Heart right ventricle (tissue), 16 donors: ENCODE measurements at regions not wholly inside any gene's neighbourhood (a gene's known extent, or its start where the extent isn't known, plus 50 kb on each side); places are given as distances from the start of the nearest gene placed in this dataset.
A peak's percentile ranks its signal among the peaks of the same experiment; 100 is the strongest.

Experiments
- ATAC-seq, 8 donors: fragments of 200-7000 bp; cut with Tn5 transposase; one replicate each; pipeline ENCODE4 v1.9.1; 2020; ENCODE audit warnings: mild to moderate bottlenecking in 8 of 8, moderate library complexity in 8 of 8, moderate number of reproducible peaks in 1 of 8
- DNase-seq, 2 donors: peaks; one replicate each; pipeline ENCODE4 v3.0.0-alpha.2; 2020
- H3K27ac ChIP-seq, 10 donors: fragments of 200-600 bp; sonication (generic) in 2 of 10; one replicate each; pipeline versions ENCODE4 v1.5.0 to v1.8.0; 2020 to 2022; ENCODE audit warnings: mild to moderate bottlenecking in 3 of 10
- H3K27me3 ChIP-seq, 7 donors: fragments of 200-600 bp; one replicate each; pipeline ENCODE4 v1.8.0; 2021 to 2022; ENCODE audit warnings: mild to moderate bottlenecking in 2 of 7
- H3K36me3 ChIP-seq, 9 donors: fragments of 200-600 bp; sonication (generic) in 1 of 9; one replicate each; pipeline versions ENCODE4 v1.5.0 to v1.8.0; 2020 to 2022; ENCODE audit warnings: mild to moderate bottlenecking in 2 of 9
- H3K4me1 ChIP-seq, 9 donors: fragments of 200-600 bp; sonication (generic) in 1 of 9; one replicate each; pipeline versions ENCODE4 v1.5.0 to v1.8.0; 2020 to 2022; ENCODE audit warnings: mild to moderate bottlenecking in 4 of 9
- H3K4me3 ChIP-seq, 10 donors: fragments of 200-600 bp; sonication (generic) in 2 of 10; one replicate each; pipeline versions ENCODE4 v1.5.0 to v1.8.0; 2020 to 2022; ENCODE audit warnings: mild to moderate bottlenecking in 7 of 10, moderate library complexity in 2 of 10
- H3K9me3 ChIP-seq, 11 donors: fragments of 200-600 bp in 10 of 11; sonication (generic) in 2 of 11; one replicate each; pipeline versions ENCODE4 v1.5.0 to v1.8.0; 2013 to 2022; ENCODE audit warnings: mild to moderate bottlenecking in 2 of 11, control low read depth in 1 of 11, moderate library complexity in 1 of 11
- CTCF ChIP-seq, 9 donors: fragments of 200-600 bp; sonication (generic) in 2 of 9; IDR thresholded peaks; one replicate each; pipeline versions ENCODE4 v1.5.0 to v1.8.0; 2021 to 2022; ENCODE audit warnings: antibody characterized with exemption in 9 of 9, mild to moderate bottlenecking in 5 of 9, moderate library complexity in 1 of 9
- WGBS, 2 donors: extraction: QIAGEN DNeasy Blood & Tissue Kit; methylation state at CpG; one replicate each; pipeline ENCODE4 v1.1.7; 2013; ENCODE audit warnings: inconsistent platforms in 1 of 2; 5-methylcytosine and 5-hydroxymethylcytosine counted together
- intact Hi-C, 10 donors: fragments of 100-400 bp; cut with DNase I; formaldehyde crosslinking; loops; one replicate each; pipeline versions ENCODE4 v1.11.1 to v1.14.2; 2022
- donor health status: Arrhythmogenic right ventricular cardiomyopathy.
- donor health status: ischemic (EF 13 %, LVEDD 7.1; RV severe dilation, severe dysfunction).
- donor health status: healthy with polysubstance abuse.
- donor health status: DM: no; HTN: yes; CAD: no.
- donor health status: DM: no; HTN: no; CAD: no.
- donor health status: ischemic (EF 25% LVEDD 6.9; RV normal size, moderate dysfunction).
- donor health status: ischemic (EF 25% LVEDD 5.7; RV mildly dilated, moderate dysfunction).
- donor health status: healthy.
- donor health status: DM: yes; HTN: yes; CAD: no.
- donor health status: Ischemic cardiomyopathy.
- donor health status: ischemic (EF 35%, LVEDD 5.7; RV mildly dilated, moderate dysfunction).
- donor health status: nonischemic (EF 11% LVEDD 7.7; RV severe dilation, severe dysfunction).
- donor health status: DM: yes; HTN: yes; CAD: no.
- donor health status: PGD.
- donor health status: ischemic (EF 29% LVEDD 5.4; RV normal size, mild dysfunction).
- donor health status: nonischemic (EF 23%, LVEDD 6.1; RV moderate dilation, normal function).

GRCh38 chr22:47540011-47540410, 777.6 kb downstream of the TBC1D22A start:
- Histone ChIP-seq H3K4me3 (no peak overlapping the region), H3K27ac (no peak overlapping the region), H3K27me3 (peaks cover 0 to 4% (median 0%) of the 10 kb centered on the region in 7 donors), H3K9me3 (peaks cover 0 to 14% (median 0%) of the 10 kb centered on the region in 11 donors), H3K4me1 (peaks cover 0 to under 1% (median 0%) of the 10 kb centered on the region in 9 donors), H3K36me3 (no peaks in the 10 kb centered on the region)
- ATAC-seq, result no peak
- DNase-seq, result no peak
- no peak for TF ChIP-seq CTCF (IDR thresholded peaks at IDR 0.05)
- intact Hi-C loops, result no loop called here
- 58 to 69% methylated on average over 4 of the region's 4 CpGs for WGBS, 2 donors

- ATAC-seq, result no peak
- WGBS, 2 donors, result 90 to 96% methylated on average over 12 of the region's 12 CpGs
- peaks cover 0 to 5% (median 0%) of the 10 kb centered on the region in 9 donors for H3K4me1 ChIP-seq
- peaks cover 0 to 14% (median 0%) of the 10 kb centered on the region in 11 donors for H3K9me3 ChIP-seq
- no peaks in the 10 kb centered on the region for H3K36me3 ChIP-seq
- intact Hi-C loops, result no loop called here
- no peak overlapping the region for H3K4me3 ChIP-seq
- no peak for TF ChIP-seq CTCF (IDR thresholded peaks at IDR 0.05)
- H3K27me3 ChIP-seq, result peaks cover 0 to 4% (median 0%) of the 10 kb centered on the region in 7 donors
- no peak overlapping the region for H3K27ac ChIP-seq
- DNase-seq, result no peak
These were observed 776.9 kb downstream of the TBC1D22A start for GRCh38 chr22:47539374-47539773.

GRCh38 chr22:47535681-47536080, 773.2 kb downstream of the TBC1D22A start:
- Histone ChIP-seq H3K4me1 (peaks cover 0 to 5% (median 0%) of the 10 kb centered on the region in 9 donors), H3K27me3 (peaks cover 0 to 9% (median 0%) of the 10 kb centered on the region in 7 donors), H3K4me3 (no peak overlapping the region), H3K27ac (no peak overlapping the region), H3K36me3 (no peaks in the 10 kb centered on the region), H3K9me3 (peaks cover 0 to 14% (median 0%) of the 10 kb centered on the region in 11 donors)
- DNase-seq (no peak), ATAC-seq (no peak)
- intact Hi-C loops, result no loop called here
- WGBS, 2 donors, result 90 to 91% methylated on average over 13 of the region's 13 CpGs
- no peak for TF ChIP-seq CTCF (IDR thresholded peaks at IDR 0.05)

- H3K27ac ChIP-seq, result no peak overlapping the region
These were observed 772.5 kb downstream of the TBC1D22A start for GRCh38 chr22:47534804-47535410.

More at GRCh38 chr22:47534804-47535410, 772.5 kb downstream of the TBC1D22A start:
- peaks cover 0 to 14% (median 0%) of the 10 kb centered on the region in 11 donors for H3K9me3 ChIP-seq
- ATAC-seq (peak in 2 of 8 donors; percentile 39 to 50), DNase-seq (no peak)
- no peak overlapping the region for H3K4me3 ChIP-seq
- H3K27me3 ChIP-seq, result peaks cover 0 to 12% (median 0%) of the 10 kb centered on the region in 7 donors
- H3K36me3 ChIP-seq, result no peaks in the 10 kb centered on the region
- TF ChIP-seq CTCF (IDR thresholded peaks at IDR 0.05), result no peak
- peaks cover 0 to 5% (median 0%) of the 10 kb centered on the region in 9 donors for H3K4me1 ChIP-seq
- intact Hi-C loops, result no loop called here
- WGBS, 2 donors, result 67 to 70% methylated on average over 9 of the region's 9 CpGs
